ENCODE measurements at regions not wholly inside any gene's neighbourhood (a gene's known extent, or its start where the extent isn't known, plus 50 kb on each side); places are given as distances from the start of the nearest gene placed in this dataset.

DNA sequence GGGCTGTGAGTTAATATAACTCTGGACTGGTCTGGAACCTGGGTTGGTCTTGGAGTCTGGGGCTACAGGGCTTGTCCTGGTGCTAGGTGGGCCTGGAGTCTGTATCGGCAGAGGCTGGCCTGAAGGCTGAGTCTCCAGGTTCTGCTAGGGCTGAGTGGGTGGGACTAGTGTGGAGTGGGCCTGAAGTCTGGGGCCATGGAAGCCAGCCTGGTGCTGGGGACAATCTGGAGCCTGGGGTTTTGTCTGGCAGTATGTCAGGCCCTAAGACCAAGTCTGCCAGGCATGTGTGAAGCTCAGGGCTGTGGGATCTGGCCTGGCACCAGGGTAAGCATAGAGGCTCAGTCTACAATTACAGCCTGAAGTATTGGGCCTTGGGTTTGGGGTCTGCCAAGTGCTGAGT, 742.6 kb upstream of the GRIA3 start:
- TF ChIP-seq EZH2 (IDR thresholded peaks at IDR 0.05; ENCODE audit: low read length), result no peak
- TF ChIP-seq, protein P1, sequence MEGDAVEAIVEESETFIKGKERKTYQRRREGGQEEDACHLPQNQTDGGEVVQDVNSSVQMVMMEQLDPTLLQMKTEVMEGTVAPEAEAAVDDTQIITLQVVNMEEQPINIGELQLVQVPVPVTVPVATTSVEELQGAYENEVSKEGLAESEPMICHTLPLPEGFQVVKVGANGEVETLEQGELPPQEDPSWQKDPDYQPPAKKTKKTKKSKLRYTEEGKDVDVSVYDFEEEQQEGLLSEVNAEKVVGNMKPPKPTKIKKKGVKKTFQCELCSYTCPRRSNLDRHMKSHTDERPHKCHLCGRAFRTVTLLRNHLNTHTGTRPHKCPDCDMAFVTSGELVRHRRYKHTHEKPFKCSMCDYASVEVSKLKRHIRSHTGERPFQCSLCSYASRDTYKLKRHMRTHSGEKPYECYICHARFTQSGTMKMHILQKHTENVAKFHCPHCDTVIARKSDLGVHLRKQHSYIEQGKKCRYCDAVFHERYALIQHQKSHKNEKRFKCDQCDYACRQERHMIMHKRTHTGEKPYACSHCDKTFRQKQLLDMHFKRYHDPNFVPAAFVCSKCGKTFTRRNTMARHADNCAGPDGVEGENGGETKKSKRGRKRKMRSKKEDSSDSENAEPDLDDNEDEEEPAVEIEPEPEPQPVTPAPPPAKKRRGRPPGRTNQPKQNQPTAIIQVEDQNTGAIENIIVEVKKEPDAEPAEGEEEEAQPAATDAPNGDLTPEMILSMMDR (optimal IDR thresholded peaks at IDR 0.05 in 1 of 3, IDR thresholded peaks at IDR 0.05 in 1 of 3, conservative IDR thresholded peaks at IDR 0.05 in 1 of 3; ENCODE audit: extremely low read depth in 1 of 3, insufficient read depth in 2 of 3, low read length in 3 of 3), result no peak

All from keratinocyte (primary cell).